Right lobe of liver (tissue), 4 donors: ENCODE measurements at regions not wholly inside any gene's neighbourhood (a gene's known extent, or its start where the extent isn't known, plus 50 kb on each side); places are given as distances from the start of the nearest gene placed in this dataset.

Experiments used
- CTCF ChIP-seq, 4 donors: fragments of 200-600 bp in 3 of 4; fragments of 450-650 bp in 1 of 4; IDR thresholded peaks; one replicate each; pipeline versions ENCODE4 v1.5.1 to v1.8.0; 2016 to 2022; ENCODE audit warnings: antibody characterized with exemption in 4 of 4, mild to moderate bottlenecking in 2 of 4
- POLR2A ChIP-seq: fragments of 450-650 bp; IDR thresholded peaks from one replicate; pipeline ENCODE4 v1.6.1; 2017; ENCODE audit warnings: antibody characterized with exemption, mild to moderate bottlenecking
- donor health status: DM: no; HTN: no; CAD: no.
- donor health status: DM: no; HTN: no; CAD: no.
- donor health status: DM: no; HTN: yes; CAD: no.

- no peak for TF ChIP-seq POLR2A
- no peak for TF ChIP-seq CTCF (IDR thresholded peaks at IDR 0.05)
Measured at GRCh38 chr11:106238704-106239360, 161.4 kb downstream of the AASDHPPT start.
